ENCODE measurements at regions not wholly inside any gene's neighbourhood (a gene's known extent, or its start where the extent isn't known, plus 50 kb on each side); places are given as distances from the start of the nearest gene placed in this dataset.

DNA sequence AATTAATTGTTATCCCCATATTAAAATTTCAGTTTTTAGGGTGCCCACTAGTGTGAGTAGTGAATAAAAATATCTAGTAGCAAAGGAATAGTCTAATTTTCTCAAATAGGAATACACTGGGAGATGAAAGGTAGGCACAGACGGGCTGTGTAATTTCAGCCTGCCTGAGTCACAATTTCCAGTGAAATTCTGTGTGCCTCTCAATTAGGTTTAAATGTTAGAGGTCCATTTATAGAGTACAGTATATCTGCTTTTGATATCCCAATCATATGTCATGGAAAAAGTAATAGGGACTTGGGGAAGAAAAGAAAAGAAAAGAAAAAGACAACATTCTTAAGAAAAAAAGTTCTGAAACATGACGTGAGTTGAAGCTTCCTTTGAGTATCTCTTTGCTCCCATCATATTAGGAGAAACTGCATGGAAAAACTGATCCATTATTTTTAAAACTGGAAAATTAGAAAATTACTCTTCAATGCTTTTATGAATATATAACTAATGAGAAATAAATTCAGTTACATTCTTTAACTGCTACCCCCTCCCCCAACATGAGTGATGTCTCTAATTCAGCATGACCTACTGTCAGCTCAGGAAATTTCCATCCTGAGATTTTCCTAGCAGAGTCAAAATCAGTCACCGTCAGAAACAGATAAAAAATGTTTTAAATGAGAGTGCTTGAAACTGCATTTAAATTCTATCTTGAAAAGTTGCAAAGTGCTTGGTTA, 473.8 kb upstream of the HSF2 start:
- Histone ChIP-seq H3K9me3 (replicated peaks; ENCODE audit: control insufficient read depth, insufficient read depth, low read length) (no peaks in the 10 kb centered on the region), H3K4me1 (ENCODE audit: control insufficient read depth, insufficient read depth, low read length) (no peaks in the 10 kb centered on the region), H3K4me2 (ENCODE audit: control insufficient read depth, insufficient read depth) (no peak overlapping the region), H3K27me3 (replicated peaks in 1 of 2; ENCODE audit: control insufficient read depth in 2 of 2, insufficient read depth in 2 of 2, low read length in 1 of 2) (no peaks in the 10 kb centered on the region), H3K9ac (ENCODE audit: control insufficient read depth, insufficient read depth, low read length) (no peak overlapping the region), H3K79me2 (ENCODE audit: control insufficient read depth, insufficient read depth, low read length) (no peaks in the 10 kb centered on the region), H3K27ac (ENCODE audit: control insufficient read depth, insufficient read depth) (no peak overlapping the region), H3K36me3 (ENCODE audit: control insufficient read depth in 2 of 2, insufficient read depth in 2 of 2, low read length in 1 of 2) (no peaks in the 10 kb centered on the region), H4K20me1 (ENCODE audit: control insufficient read depth, insufficient read depth) (no peaks in the 10 kb centered on the region), H3K4me3 (no peak overlapping the region), H2AFZ (ENCODE audit: control insufficient read depth, low read depth, low read length) (no peak overlapping the region)
- ChIA-PET RAD21 (ENCODE audit: unreplicated experiment) (no interaction called here), SMC1A (ENCODE audit: uncharacterized antibody, unreplicated experiment) (no interaction called here), POLR2A (no interaction called here), CTCF (no interaction called here)
- FAIRE-seq (no peak), ATAC-seq (no peak), DNase-seq (ENCODE audit: low read depth, low spot score) (no peak)
- TF ChIP-seq HDAC6 (IDR thresholded peaks at IDR 0.05; ENCODE audit: unreplicated experiment) (no peak), ZSCAN29 (IDR thresholded peaks at IDR 0.05) (no peak), SUZ12 (IDR thresholded peaks at IDR 0.05; ENCODE audit: unreplicated experiment) (no peak), ZBED1 (IDR thresholded peaks at IDR 0.05; ENCODE audit: borderline replicate concordance) (no peak), RUNX3 (IDR thresholded peaks at IDR 0.05; ENCODE audit: low read length) (no peak), POLR2A (IDR thresholded peaks at IDR 0.05; ENCODE audit: low read depth, low read length) (no peak), SMAD1 (IDR thresholded peaks at IDR 0.05; ENCODE audit: low read depth, partially characterized antibody) (no peak), POLR2AphosphoS5 (IDR thresholded peaks at IDR 0.05; ENCODE audit: low read length) (no peak), TCF7 (IDR thresholded peaks at IDR 0.05; ENCODE audit: borderline replicate concordance) (no peak), POU2F2 (IDR thresholded peaks at IDR 0.05; ENCODE audit: borderline replicate concordance, low read depth, low read length) (no peak), YBX1 (IDR thresholded peaks at IDR 0.05) (no peak), BMI1 (IDR thresholded peaks at IDR 0.05; ENCODE audit: borderline replicate concordance) (no peak), GABPA (IDR thresholded peaks at IDR 0.05; ENCODE audit: low read depth) (no peak), PAX5 (IDR thresholded peaks at IDR 0.05; ENCODE audit: borderline replicate concordance, low read depth, low read length) (no peak), RFX5 (IDR thresholded peaks at IDR 0.05; ENCODE audit: low read depth, low read length) (no peak), MTA2 (IDR thresholded peaks at IDR 0.05; ENCODE audit: low read depth) (no peak), TBL1XR1 (IDR thresholded peaks at IDR 0.05; ENCODE audit: low read depth, low read length) (no peak)
- TF ChIP-seq, protein P1, sequence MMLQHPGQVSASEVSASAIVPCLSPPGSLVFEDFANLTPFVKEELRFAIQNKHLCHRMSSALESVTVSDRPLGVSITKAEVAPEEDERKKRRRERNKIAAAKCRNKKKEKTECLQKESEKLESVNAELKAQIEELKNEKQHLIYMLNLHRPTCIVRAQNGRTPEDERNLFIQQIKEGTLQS (IDR thresholded peaks at IDR 0.05; ENCODE audit: borderline replicate concordance, extremely low read depth, low read depth, low read length): no peak
- WGBS (ENCODE audit: insufficient coverage, insufficient replicate concordance, low lambda C conversion rate, missing lambda C conversion rate): 2% methylated on average over 3 of the region's 3 CpGs
- intact Hi-C loops (cut with micrococcal nuclease; ENCODE audit: unreplicated experiment): no loop called here
- BruUV-seq (replicated peaks): no TSS peak
- in situ Hi-C loops (cut with MboI): no loop called here

All from GM12878 (cell line).